B cell (primary cell): ENCODE measurements at regions not wholly inside any gene's neighbourhood (a gene's known extent, or its start where the extent isn't known, plus 50 kb on each side); places are given as distances from the start of the nearest gene placed in this dataset.

Experiments
- ATAC-seq: fragments of 200-7000 bp; cut with Tn5 transposase; one replicate; pipeline ENCODE4 v1.10.0; 2021; ENCODE audit warnings: low read depth, mild to moderate bottlenecking, moderate number of reproducible peaks, moderate library complexity
- CTCF ChIA-PET: fragments of 350-600 bp; sonication (Branson Sonifier 250); formaldehyde crosslinking; loops from one replicate; lab custom pipeline; 2021; ENCODE audit warnings: antibody characterized with exemption, inconsistent platforms; lab: Charles Lee
- POLR2A ChIA-PET: fragments of 350-600 bp; sonication (Branson Sonifier 250); formaldehyde crosslinking; loops from one replicate; lab custom pipeline; 2021; ENCODE audit warnings: antibody characterized with exemption; lab: Charles Lee
- DNase-seq: peaks from one replicate; pipeline ENCODE4 v3.0.0; 2013
- H2AFZ ChIP-seq: 2 replicates; pipeline ENCODE4 v1.6.1; 2012; ENCODE audit warnings: mild to moderate bottlenecking, low read depth, low read length; ENCODE audit not compliant: insufficient read depth, poor library complexity, severe bottlenecking
- H3K27ac ChIP-seq, 2 donors: 1 replicate in 1 of 2; 2 replicates in 1 of 2; pipeline ENCODE4 v1.5.1; 2012 to 2013; ENCODE audit warnings: low read length in 2 of 2, mild to moderate bottlenecking in 2 of 2, moderate library complexity in 1 of 2
- H3K27me3 ChIP-seq, 4 experiments: fragments of 200-600 bp in 1 of 4; sonication (generic) in 1 of 4; replicated peaks in 1 of 4; 1 replicate in 2 of 4; 2 replicates in 2 of 4; pipeline versions ENCODE4 v1.6.1 to v1.7.0; 2013 to 2016; ENCODE audit warnings: low read length in 3 of 4, mild to moderate bottlenecking in 2 of 4, mixed read lengths in 1 of 4, moderate library complexity in 1 of 4; ENCODE audit not compliant: insufficient read depth in 4 of 4, control insufficient read depth in 3 of 4; ENCODE audit errors: control extremely low read depth in 1 of 4
- H3K36me3 ChIP-seq, 2 experiments: replicated peaks in 1 of 2; 1 replicate in 1 of 2; 2 replicates in 1 of 2; pipeline versions ENCODE4 v1.6.1 to v1.7.1; 2013; ENCODE audit warnings: low read length in 1 of 2; ENCODE audit not compliant: insufficient read depth in 2 of 2, control insufficient read depth in 1 of 2; ENCODE audit errors: control extremely low read depth in 1 of 2, extremely low read depth in 1 of 2
- H3K4me1 ChIP-seq, 2 donors: fragments of 200-600 bp in 1 of 2; sonication (generic) in 1 of 2; 1 replicate in 1 of 2; 2 replicates in 1 of 2; pipeline versions ENCODE4 v1.5.1 to v1.6.1; 2013 to 2017; ENCODE audit warnings: low read length in 2 of 2; ENCODE audit not compliant: control insufficient read depth in 2 of 2, insufficient read depth in 2 of 2
- H3K4me2 ChIP-seq: replicated peaks from 2 replicates; pipeline ENCODE3; 2012; ENCODE audit warnings: mild to moderate bottlenecking, low read depth, low read length; ENCODE audit not compliant: poor library complexity, severe bottlenecking
- H3K4me3 ChIP-seq, 5 experiments: fragments of 200-600 bp in 1 of 5; sonication (generic) in 1 of 5; 1 replicate in 3 of 5; 2 replicates in 2 of 5; pipeline versions ENCODE4 v1.5.1 to v1.7.0; 2011 to 2016; ENCODE audit warnings: low read length in 4 of 5, mild to moderate bottlenecking in 4 of 5, low read depth in 2 of 5, control low read depth in 1 of 5, moderate library complexity in 1 of 5; ENCODE audit not compliant: insufficient read depth in 1 of 5; ENCODE audit errors: control extremely low read depth in 1 of 5, extremely low read depth in 1 of 5
- H3K79me2 ChIP-seq: fragments of 200-600 bp; sonication (generic); one replicate; pipeline ENCODE4 v1.6.0; 2016; ENCODE audit warnings: low read length; ENCODE audit not compliant: control insufficient read depth, insufficient read depth
- H3K9ac ChIP-seq: fragments of 200-600 bp; sonication (generic); 2 replicates; pipeline ENCODE4 v1.6.1; 2017; ENCODE audit warnings: mild to moderate bottlenecking, low read length, moderate library complexity
- H3K9me3 ChIP-seq, 3 donors: one replicate each; pipeline versions ENCODE4 v1.6.1 to v1.7.1; 2013; ENCODE audit warnings: low read length in 2 of 3; ENCODE audit not compliant: control insufficient read depth in 2 of 3, insufficient read depth in 1 of 3; ENCODE audit errors: control extremely low read depth in 1 of 3
- H4K20me1 ChIP-seq: 2 replicates; pipeline ENCODE4 v1.6.0; 2012; ENCODE audit warnings: mild to moderate bottlenecking, low read length; ENCODE audit not compliant: insufficient read depth, control insufficient read depth, poor library complexity, severe bottlenecking
- H3K27ac Mint-ChIP-seq: one replicate; pipeline ENCODE4 v1.8.0; 2021; ENCODE audit warnings: mixed read lengths
- H3K27me3 Mint-ChIP-seq: one replicate; pipeline ENCODE4 v1.8.0; 2021; ENCODE audit warnings: mixed read lengths
- H3K4me1 Mint-ChIP-seq: one replicate; pipeline ENCODE4 v1.8.0; 2021; ENCODE audit warnings: mixed read lengths
- H3K4me3 Mint-ChIP-seq: one replicate; pipeline ENCODE4 v1.8.0; 2021; ENCODE audit warnings: mixed read lengths
- H3K9me3 Mint-ChIP-seq: one replicate; pipeline ENCODE4 v1.8.0; 2022; ENCODE audit warnings: mixed read lengths; ENCODE audit not compliant: insufficient read depth
- CTCF ChIP-seq: fragments of 200-600 bp; IDR thresholded peaks from one replicate; pipeline ENCODE4 v1.8.0; 2022; ENCODE audit warnings: antibody characterized with exemption, mild to moderate bottlenecking
- EZH2 ChIP-seq: IDR thresholded peaks from 2 replicates; pipeline ENCODE4 v1.6.1; 2012; ENCODE audit warnings: borderline replicate concordance, low read depth, mild to moderate bottlenecking, moderate library complexity, low read length; ENCODE audit not compliant: insufficient read depth, poor library complexity, severe bottlenecking
- WGBS: methylation state at CpG from one replicate; pipeline ENCODE4 v1.1.5; 2013; ENCODE audit warnings: missing lambda C conversion rate; ENCODE audit not compliant: insufficient coverage; 5-methylcytosine and 5-hydroxymethylcytosine counted together
- intact Hi-C: fragments of 100-400 bp; cut with micrococcal nuclease; formaldehyde crosslinking; loops from one replicate; pipeline ENCODE4 v1.10.0; 2022

- Mint-ChIP-seq H3K27ac (no peak overlapping the region), H3K27me3 (peaks cover 9% of the 10 kb centered on the region), H3K9me3 (no peaks in the 10 kb centered on the region), H3K4me1 (no peaks in the 10 kb centered on the region), H3K4me3 (no peak overlapping the region)
- ChIA-PET POLR2A (no interaction called here), CTCF (no interaction called here)
- H3K27ac ChIP-seq: no peak overlapping the region
- ATAC-seq (no peak), DNase-seq (no peak)
- no peaks in the 10 kb centered on the region for H4K20me1 ChIP-seq
- intact Hi-C loops: no loop called here
- no peaks in the 10 kb centered on the region for H3K4me1 ChIP-seq
- no peaks in the 10 kb centered on the region for H3K36me3 ChIP-seq
- 29% methylated on average over 1 of the region's 3 CpGs for WGBS
- H3K9ac ChIP-seq: no peak overlapping the region
- no peak overlapping the region for H3K4me3 ChIP-seq
- no peaks in the 10 kb centered on the region for H3K27me3 ChIP-seq
- H3K9me3 ChIP-seq: no peaks in the 10 kb centered on the region
- H2AFZ ChIP-seq: no peak overlapping the region
- H3K79me2 ChIP-seq: no peaks in the 10 kb centered on the region
- H3K4me2 ChIP-seq: no peak overlapping the region
- no peak for TF ChIP-seq EZH2
- no peak for TF ChIP-seq CTCF
These were observed 518.3 kb upstream of the ZNF337 start for GRCh38 chr20:26214991-26215390.

GRCh38 chr20:26209171-26209941 is 512.7 kb upstream of the ZNF337 start:
- Mint-ChIP-seq H3K4me3 (no peak overlapping the region), H3K4me1 (no peaks in the 10 kb centered on the region), H3K9me3 (no peaks in the 10 kb centered on the region), H3K27me3 (peaks cover 25% of the 10 kb centered on the region), H3K27ac (no peak overlapping the region)
- ATAC-seq: no peak
- H3K9ac ChIP-seq: no peak overlapping the region
- WGBS: 15% methylated on average over 70 of the region's 88 CpGs
- H3K4me2 ChIP-seq: no peak overlapping the region
- no peak overlapping the region for H2AFZ ChIP-seq
- TF ChIP-seq CTCF (no peak), EZH2 (no peak)
- H3K27ac ChIP-seq: no peak overlapping the region
- H4K20me1 ChIP-seq: no peaks in the 10 kb centered on the region
- ChIA-PET POLR2A (no interaction called here), CTCF (no interaction called here)
- no peaks in the 10 kb centered on the region for H3K79me2 ChIP-seq
- peak; percentile 22 for DNase-seq
- no peak overlapping the region for H3K4me3 ChIP-seq
- H3K9me3 ChIP-seq: peaks cover 0 to 14% (median 0%) of the 10 kb centered on the region in 3 donors
- H3K4me1 ChIP-seq: no peaks in the 10 kb centered on the region
- no peaks in the 10 kb centered on the region for H3K36me3 ChIP-seq
- intact Hi-C loops: no loop called here
- H3K27me3 ChIP-seq: peaks cover 0 to 8% (median 2%) of the 10 kb centered on the region in 4 experiments
